ENCODE measurements at regions not wholly inside any gene's neighbourhood (a gene's known extent, or its start where the extent isn't known, plus 50 kb on each side); places are given as distances from the start of the nearest gene placed in this dataset.

DNA sequence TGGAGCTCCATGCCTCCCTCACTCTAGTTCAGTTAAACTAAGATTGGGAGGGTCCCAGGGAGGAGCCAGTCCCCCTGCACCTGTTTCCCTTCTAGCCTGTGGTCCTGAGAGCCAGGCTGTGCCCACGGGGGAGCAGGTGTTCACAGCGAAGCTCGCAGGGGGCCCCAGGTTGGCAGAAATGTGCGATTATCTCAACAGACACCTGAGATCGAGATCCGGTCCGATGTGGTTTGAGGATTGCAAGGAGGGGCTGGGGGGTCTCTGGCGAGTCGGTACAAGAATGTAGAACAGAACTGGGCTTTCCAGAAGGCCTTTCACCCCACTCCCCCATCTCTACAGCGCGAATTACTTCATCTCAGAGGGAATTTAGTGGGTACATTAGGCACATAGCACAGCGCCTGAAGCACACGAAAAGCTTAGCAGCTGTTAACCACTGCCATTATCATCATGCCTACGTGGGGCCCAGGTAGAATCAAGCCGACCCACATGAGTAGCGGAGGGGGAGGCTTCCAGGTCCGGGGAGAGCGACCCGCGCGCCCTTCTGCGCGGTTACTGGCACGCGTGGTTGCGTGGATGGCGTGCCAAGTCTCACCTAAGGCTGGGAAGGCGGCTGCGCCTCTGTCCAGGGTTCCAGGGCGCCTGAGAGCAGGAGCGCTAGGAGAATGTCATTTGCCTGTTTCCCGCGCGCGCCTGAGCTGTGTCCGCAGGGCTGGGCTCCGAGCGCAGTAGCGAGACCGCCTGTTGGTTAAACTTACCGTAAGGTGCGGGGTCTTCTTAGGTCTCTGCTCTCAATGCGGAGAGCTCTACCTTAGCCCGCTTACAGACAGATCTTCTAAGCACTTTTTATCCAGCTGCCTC lies 1539.5 kb upstream of the TMEM132C start:
- Histone ChIP-seq H3K4me3 (ENCODE audit: low read depth, low read length) (no peak overlapping the region), H3K27me3 (ENCODE audit: control insufficient read depth, insufficient read depth, low read length) (no peaks in the 10 kb centered on the region), H3K9me3 (ENCODE audit: control insufficient read depth, insufficient read depth, low read length) (peaks cover 50% of the 10 kb centered on the region), H3K27ac (ENCODE audit: low read depth, low read length) (no peak overlapping the region)
- ChIA-PET CTCF (no interaction called here), POLR2A (no interaction called here)
- DNase-seq (ENCODE audit: low read depth, low spot score), result no peak
- TF ChIP-seq, protein P1, sequence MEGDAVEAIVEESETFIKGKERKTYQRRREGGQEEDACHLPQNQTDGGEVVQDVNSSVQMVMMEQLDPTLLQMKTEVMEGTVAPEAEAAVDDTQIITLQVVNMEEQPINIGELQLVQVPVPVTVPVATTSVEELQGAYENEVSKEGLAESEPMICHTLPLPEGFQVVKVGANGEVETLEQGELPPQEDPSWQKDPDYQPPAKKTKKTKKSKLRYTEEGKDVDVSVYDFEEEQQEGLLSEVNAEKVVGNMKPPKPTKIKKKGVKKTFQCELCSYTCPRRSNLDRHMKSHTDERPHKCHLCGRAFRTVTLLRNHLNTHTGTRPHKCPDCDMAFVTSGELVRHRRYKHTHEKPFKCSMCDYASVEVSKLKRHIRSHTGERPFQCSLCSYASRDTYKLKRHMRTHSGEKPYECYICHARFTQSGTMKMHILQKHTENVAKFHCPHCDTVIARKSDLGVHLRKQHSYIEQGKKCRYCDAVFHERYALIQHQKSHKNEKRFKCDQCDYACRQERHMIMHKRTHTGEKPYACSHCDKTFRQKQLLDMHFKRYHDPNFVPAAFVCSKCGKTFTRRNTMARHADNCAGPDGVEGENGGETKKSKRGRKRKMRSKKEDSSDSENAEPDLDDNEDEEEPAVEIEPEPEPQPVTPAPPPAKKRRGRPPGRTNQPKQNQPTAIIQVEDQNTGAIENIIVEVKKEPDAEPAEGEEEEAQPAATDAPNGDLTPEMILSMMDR (IDR thresholded peaks at IDR 0.05; ENCODE audit: low read depth, low read length), result no peak

DNA sequence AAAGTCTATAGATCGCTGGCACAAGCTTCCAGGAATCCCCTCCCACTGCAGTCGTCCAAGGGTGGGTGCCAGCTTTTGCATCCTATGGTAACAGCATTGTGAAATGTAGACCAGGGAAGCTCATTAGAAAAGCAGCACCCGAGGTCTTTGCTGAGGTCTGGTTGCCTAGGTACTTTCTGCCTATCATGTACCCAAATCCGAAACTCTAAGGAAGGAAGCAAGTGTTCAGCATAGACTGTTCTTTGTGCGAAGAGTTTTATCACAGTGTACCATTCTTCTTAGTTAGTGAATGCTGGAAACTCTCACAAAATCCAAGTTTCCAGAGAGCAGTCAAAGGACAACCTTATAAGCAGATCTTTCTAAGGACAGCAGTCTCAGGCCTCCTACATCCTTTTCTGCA lies 1532.7 kb upstream of the TMEM132C start:
- H3K27ac ChIP-seq (ENCODE audit: low read depth, low read length), result no peak overlapping the region
- POLR2A ChIA-PET, result no interaction called here
- no peaks in the 10 kb centered on the region for H3K27me3 ChIP-seq (ENCODE audit: control insufficient read depth, insufficient read depth, low read length)
- DNase-seq (ENCODE audit: low read depth, low spot score), result no peak
- CTCF ChIA-PET, result no interaction called here
- H3K9me3 ChIP-seq (ENCODE audit: control insufficient read depth, insufficient read depth, low read length), result peaks cover 16% of the 10 kb centered on the region; the same call in 1 of the 2 replicates
- no peak overlapping the region for H3K4me3 ChIP-seq (ENCODE audit: low read depth, low read length)
- TF ChIP-seq, protein P1 (IDR thresholded peaks at IDR 0.05; ENCODE audit: low read depth, low read length), result no peak

DNA sequence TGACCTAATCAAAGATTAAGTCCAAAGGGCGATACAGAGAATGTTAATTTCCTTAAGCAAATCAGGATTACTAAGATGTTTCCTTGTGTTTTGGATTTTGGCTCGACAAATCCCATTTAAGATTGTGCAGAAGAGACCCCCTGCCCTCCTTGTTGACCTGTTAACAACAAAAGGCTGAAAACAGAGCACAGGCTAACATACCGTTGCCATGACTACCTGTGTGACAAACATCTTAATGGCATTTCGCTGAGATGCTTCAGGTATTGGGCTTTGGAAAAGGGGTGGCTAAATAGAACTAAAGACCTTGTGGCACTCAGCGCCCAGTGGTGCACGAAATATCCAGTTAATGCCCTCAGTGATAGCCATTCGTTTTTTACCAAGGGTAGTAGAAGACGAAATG lies 1532.3 kb upstream of the TMEM132C start:
- Histone ChIP-seq H3K9me3 (ENCODE audit: control insufficient read depth, insufficient read depth, low read length) (peaks cover 16% of the 10 kb centered on the region; the same call in 1 of the 2 replicates), H3K27ac (ENCODE audit: low read depth, low read length) (no peak overlapping the region), H3K27me3 (ENCODE audit: control insufficient read depth, insufficient read depth, low read length) (no peaks in the 10 kb centered on the region), H3K4me3 (ENCODE audit: low read depth, low read length) (no peak overlapping the region)
- TF ChIP-seq, protein P1 (IDR thresholded peaks at IDR 0.05; ENCODE audit: low read depth, low read length), result no peak
- CTCF ChIA-PET, result no interaction called here
- POLR2A ChIA-PET, result no interaction called here
- no peak for DNase-seq (ENCODE audit: low read depth, low spot score)

DNA sequence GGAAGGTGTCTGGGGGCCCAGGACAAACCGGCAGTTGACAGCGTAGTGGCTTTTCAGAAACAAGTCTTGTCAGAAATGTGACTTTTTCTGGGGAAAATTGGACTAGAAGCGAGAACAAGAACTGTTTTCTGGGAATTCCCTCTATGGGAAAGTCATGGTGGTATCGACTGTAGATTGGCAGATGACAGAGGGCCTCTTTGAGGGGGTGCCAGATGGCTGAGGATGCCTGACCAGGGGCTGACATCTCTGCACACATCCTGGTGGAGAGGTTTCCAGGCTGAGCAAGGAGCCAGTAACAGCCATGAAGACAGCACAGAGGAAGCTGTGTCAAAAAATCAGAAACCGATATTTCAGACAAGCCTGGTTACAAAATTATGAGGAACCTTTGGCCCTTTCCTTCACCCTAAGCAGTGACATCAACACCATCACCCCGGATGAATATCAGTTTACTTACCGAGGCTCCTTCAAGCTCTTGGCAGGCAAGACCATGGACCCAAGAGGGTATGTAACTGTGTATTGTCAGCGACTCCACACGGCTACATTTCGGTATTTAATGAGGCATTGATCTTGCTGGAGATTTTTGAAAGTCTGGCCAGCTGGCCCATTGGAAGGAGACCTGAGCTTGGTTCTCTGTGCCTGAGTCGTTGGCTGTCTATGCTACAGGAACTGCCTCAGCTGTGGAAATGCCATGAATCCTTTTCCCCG lies 1525.3 kb upstream of the TMEM132C start:
- POLR2A ChIA-PET, result no interaction called here
- Histone ChIP-seq H3K9me3 (ENCODE audit: control insufficient read depth, insufficient read depth, low read length) (peaks cover 26% of the 10 kb centered on the region), H3K27me3 (ENCODE audit: control insufficient read depth, insufficient read depth, low read length) (no peaks in the 10 kb centered on the region), H3K4me3 (ENCODE audit: low read depth, low read length) (no peak overlapping the region), H3K27ac (ENCODE audit: low read depth, low read length) (no peak overlapping the region)
- TF ChIP-seq, protein P1 (IDR thresholded peaks at IDR 0.05; ENCODE audit: low read depth, low read length), result no peak
- CTCF ChIA-PET, result no interaction called here
- no peak for DNase-seq (ENCODE audit: low read depth, low spot score)

DNA sequence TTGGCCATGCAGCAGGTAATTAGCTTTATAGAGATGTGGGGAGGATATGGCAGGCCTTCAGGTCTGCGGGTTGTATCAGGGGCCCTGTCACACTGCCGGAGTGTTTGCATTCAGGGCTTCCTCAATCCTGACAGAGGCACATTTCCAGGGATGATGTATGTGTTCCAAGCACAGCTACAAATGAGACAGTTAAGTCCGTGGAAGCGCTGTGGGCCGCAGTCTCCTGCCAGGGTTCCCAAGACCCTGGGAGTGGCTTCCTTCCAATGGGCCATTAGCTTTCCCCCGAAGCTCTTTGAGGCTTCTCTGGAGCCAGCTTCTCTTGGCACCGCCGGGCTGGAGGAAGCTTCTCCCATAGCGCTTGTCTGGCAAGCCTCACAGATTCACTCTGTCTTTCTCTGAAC lies 1524.7 kb upstream of the TMEM132C start:
- TF ChIP-seq, protein P1 (IDR thresholded peaks at IDR 0.05; ENCODE audit: low read depth, low read length), result no peak
- CTCF ChIA-PET, result no interaction called here
- POLR2A ChIA-PET, result no interaction called here
- no peak for DNase-seq (ENCODE audit: low read depth, low spot score)
- no peaks in the 10 kb centered on the region for H3K27me3 ChIP-seq (ENCODE audit: control insufficient read depth, insufficient read depth, low read length)
- no peak overlapping the region for H3K4me3 ChIP-seq (ENCODE audit: low read depth, low read length)
- no peak overlapping the region for H3K27ac ChIP-seq (ENCODE audit: low read depth, low read length)
- H3K9me3 ChIP-seq (ENCODE audit: control insufficient read depth, insufficient read depth, low read length), result peaks cover 27% of the 10 kb centered on the region
